ENCODE measurements at regions not wholly inside any gene's neighbourhood (a gene's known extent, or its start where the extent isn't known, plus 50 kb on each side); places are given as distances from the start of the nearest gene placed in this dataset.

DNA sequence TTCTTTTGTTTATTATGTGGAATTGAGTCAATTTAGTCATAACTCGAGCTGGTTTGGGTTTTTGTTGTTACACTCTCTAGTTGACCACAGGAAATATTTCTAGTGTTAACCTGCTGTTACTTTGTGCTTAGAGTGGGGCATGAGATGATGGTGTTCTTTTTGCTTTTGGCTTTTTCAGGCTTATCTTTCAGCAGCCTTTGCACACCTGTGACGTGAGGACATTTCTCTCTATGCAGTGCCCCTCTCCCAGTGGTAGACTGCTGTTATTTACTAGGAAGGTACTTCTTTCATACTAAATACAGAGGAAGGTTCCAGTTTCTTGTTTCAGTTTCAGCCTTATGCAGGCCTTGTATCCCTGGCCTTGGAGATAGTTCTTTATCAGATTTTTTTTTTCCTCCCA, 766.8 kb upstream of the MAN1A1 start:
- dilution Hi-C loops (cut with MboI; ENCODE audit: extremely low pct_ligation_motif_present, low sequenced_read_pairs) = no loop called here
- Histone ChIP-seq H2AFZ (ENCODE audit: control insufficient read depth, low read length) (no peak overlapping the region), H3K36me3 (ENCODE audit: control insufficient read depth in 2 of 2, extremely low read depth in 1 of 2, insufficient read depth in 2 of 2, low read length in 2 of 2) (no peaks in the 10 kb centered on the region), H3K9me3 (ENCODE audit: control insufficient read depth, low read depth, low read length) (no peaks in the 10 kb centered on the region), H3K79me2 (ENCODE audit: control insufficient read depth, insufficient read depth, low read length) (no peaks in the 10 kb centered on the region), H4K20me1 (ENCODE audit: control insufficient read depth, extremely low read depth, insufficient read depth, low read length) (no peaks in the 10 kb centered on the region), H3K9me1 (ENCODE audit: control insufficient read depth, extremely low read depth, insufficient read depth, low read length) (no peaks in the 10 kb centered on the region), H3K4me1 (ENCODE audit: control insufficient read depth, extremely low read depth, insufficient read depth, low read length) (no peaks in the 10 kb centered on the region), H3K27ac (ENCODE audit: control insufficient read depth, insufficient read depth, low read length) (no peak overlapping the region), H3K27me3 (ENCODE audit: control insufficient read depth, extremely low read depth, insufficient read depth, low read length) (no peaks in the 10 kb centered on the region), H3K4me2 (ENCODE audit: control insufficient read depth, extremely low read depth, insufficient read depth, low read depth, low read length) (no peak overlapping the region), H3K9ac (ENCODE audit: control insufficient read depth, extremely low read depth, insufficient read depth, low read length) (no peak overlapping the region), H3K4me3 (ENCODE audit: control insufficient read depth in 2 of 3, extremely low read depth in 1 of 3, insufficient read depth in 2 of 3, low read depth in 1 of 3, low read length in 3 of 3) (no peak overlapping the region)
- TF ChIP-seq, protein P1, sequence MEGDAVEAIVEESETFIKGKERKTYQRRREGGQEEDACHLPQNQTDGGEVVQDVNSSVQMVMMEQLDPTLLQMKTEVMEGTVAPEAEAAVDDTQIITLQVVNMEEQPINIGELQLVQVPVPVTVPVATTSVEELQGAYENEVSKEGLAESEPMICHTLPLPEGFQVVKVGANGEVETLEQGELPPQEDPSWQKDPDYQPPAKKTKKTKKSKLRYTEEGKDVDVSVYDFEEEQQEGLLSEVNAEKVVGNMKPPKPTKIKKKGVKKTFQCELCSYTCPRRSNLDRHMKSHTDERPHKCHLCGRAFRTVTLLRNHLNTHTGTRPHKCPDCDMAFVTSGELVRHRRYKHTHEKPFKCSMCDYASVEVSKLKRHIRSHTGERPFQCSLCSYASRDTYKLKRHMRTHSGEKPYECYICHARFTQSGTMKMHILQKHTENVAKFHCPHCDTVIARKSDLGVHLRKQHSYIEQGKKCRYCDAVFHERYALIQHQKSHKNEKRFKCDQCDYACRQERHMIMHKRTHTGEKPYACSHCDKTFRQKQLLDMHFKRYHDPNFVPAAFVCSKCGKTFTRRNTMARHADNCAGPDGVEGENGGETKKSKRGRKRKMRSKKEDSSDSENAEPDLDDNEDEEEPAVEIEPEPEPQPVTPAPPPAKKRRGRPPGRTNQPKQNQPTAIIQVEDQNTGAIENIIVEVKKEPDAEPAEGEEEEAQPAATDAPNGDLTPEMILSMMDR (optimal IDR thresholded peaks at IDR 0.05 in 1 of 3, IDR thresholded peaks at IDR 0.05 in 1 of 3, conservative IDR thresholded peaks at IDR 0.05 in 1 of 3; ENCODE audit: extremely low read depth in 1 of 3, insufficient read depth in 2 of 3, low read length in 3 of 3) = no peak
- no peak for TF ChIP-seq EZH2 (IDR thresholded peaks at IDR 0.05; ENCODE audit: low read length)
- DNase-seq (ENCODE audit: low read depth, low spot score) (no peak), FAIRE-seq (no peak)

DNA sequence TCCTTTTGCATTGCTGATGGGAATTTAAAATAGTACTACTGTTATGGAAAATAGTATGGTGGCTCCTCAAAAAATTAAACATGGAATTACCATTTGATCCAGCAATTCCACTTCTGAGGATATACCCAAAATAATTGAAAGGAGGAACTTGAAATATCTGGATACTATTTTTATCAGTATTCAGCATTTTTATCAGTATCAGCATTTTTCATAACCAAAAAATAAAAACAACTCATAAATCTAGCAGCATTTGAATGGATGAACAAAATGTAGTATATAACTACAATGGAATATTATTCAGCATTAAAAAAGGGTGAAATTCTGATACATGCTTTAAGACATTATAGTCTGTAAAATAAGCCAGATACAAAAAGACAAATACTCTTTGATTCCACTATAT, 763.4 kb upstream of the MAN1A1 start:
- Histone ChIP-seq H3K36me3 (ENCODE audit: control insufficient read depth in 2 of 2, extremely low read depth in 1 of 2, insufficient read depth in 2 of 2, low read length in 2 of 2) (no peaks in the 10 kb centered on the region), H3K27ac (ENCODE audit: control insufficient read depth, insufficient read depth, low read length) (no peak overlapping the region), H3K4me3 (ENCODE audit: control insufficient read depth in 2 of 3, extremely low read depth in 1 of 3, insufficient read depth in 2 of 3, low read depth in 1 of 3, low read length in 3 of 3) (no peak overlapping the region), H3K4me1 (ENCODE audit: control insufficient read depth, extremely low read depth, insufficient read depth, low read length) (no peaks in the 10 kb centered on the region), H2AFZ (ENCODE audit: control insufficient read depth, low read length) (no peak overlapping the region), H3K9me3 (ENCODE audit: control insufficient read depth, low read depth, low read length) (no peaks in the 10 kb centered on the region), H4K20me1 (ENCODE audit: control insufficient read depth, extremely low read depth, insufficient read depth, low read length) (no peaks in the 10 kb centered on the region), H3K79me2 (ENCODE audit: control insufficient read depth, insufficient read depth, low read length) (no peaks in the 10 kb centered on the region), H3K4me2 (ENCODE audit: control insufficient read depth, extremely low read depth, insufficient read depth, low read depth, low read length) (no peak overlapping the region), H3K27me3 (ENCODE audit: control insufficient read depth, extremely low read depth, insufficient read depth, low read length) (no peaks in the 10 kb centered on the region), H3K9me1 (ENCODE audit: control insufficient read depth, extremely low read depth, insufficient read depth, low read length) (no peaks in the 10 kb centered on the region), H3K9ac (ENCODE audit: control insufficient read depth, extremely low read depth, insufficient read depth, low read length) (no peak overlapping the region)
- dilution Hi-C loops (cut with MboI; ENCODE audit: extremely low pct_ligation_motif_present, low sequenced_read_pairs) = no loop called here
- FAIRE-seq (no peak), DNase-seq (ENCODE audit: low read depth, low spot score) (no peak)
- no peak for TF ChIP-seq EZH2 (IDR thresholded peaks at IDR 0.05; ENCODE audit: low read length)

DNA sequence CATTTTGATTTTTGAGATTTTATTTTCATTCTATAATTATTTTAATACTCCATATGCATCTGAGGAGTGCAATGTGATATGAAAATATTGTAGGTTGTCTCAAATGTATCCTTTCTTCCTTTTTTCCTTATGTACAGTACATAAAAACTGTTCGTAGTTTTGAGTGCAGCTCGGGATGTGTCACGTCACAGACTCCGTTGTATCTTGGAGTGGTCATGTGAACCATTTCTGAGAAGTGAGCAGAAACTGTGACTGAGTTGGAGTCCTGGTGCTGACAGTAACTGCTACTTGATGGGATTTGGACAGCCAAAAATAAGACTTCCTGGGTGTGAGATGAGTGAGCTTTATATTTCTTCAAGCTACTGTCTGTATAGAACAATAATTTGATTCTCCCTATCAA, 761.4 kb upstream of the MAN1A1 start:
- Histone ChIP-seq H3K9ac (ENCODE audit: control insufficient read depth, extremely low read depth, insufficient read depth, low read length) (no peak overlapping the region), H2AFZ (ENCODE audit: control insufficient read depth, low read length) (no peak overlapping the region), H3K4me3 (ENCODE audit: control insufficient read depth in 2 of 3, extremely low read depth in 1 of 3, insufficient read depth in 2 of 3, low read depth in 1 of 3, low read length in 3 of 3) (no peak overlapping the region), H3K9me1 (ENCODE audit: control insufficient read depth, extremely low read depth, insufficient read depth, low read length) (no peaks in the 10 kb centered on the region), H3K4me2 (ENCODE audit: control insufficient read depth, extremely low read depth, insufficient read depth, low read depth, low read length) (no peak overlapping the region), H3K79me2 (ENCODE audit: control insufficient read depth, insufficient read depth, low read length) (no peaks in the 10 kb centered on the region), H3K27me3 (ENCODE audit: control insufficient read depth, extremely low read depth, insufficient read depth, low read length) (no peaks in the 10 kb centered on the region), H4K20me1 (ENCODE audit: control insufficient read depth, extremely low read depth, insufficient read depth, low read length) (no peaks in the 10 kb centered on the region), H3K27ac (ENCODE audit: control insufficient read depth, insufficient read depth, low read length) (no peak overlapping the region), H3K4me1 (ENCODE audit: control insufficient read depth, extremely low read depth, insufficient read depth, low read length) (no peaks in the 10 kb centered on the region), H3K36me3 (ENCODE audit: control insufficient read depth in 2 of 2, extremely low read depth in 1 of 2, insufficient read depth in 2 of 2, low read length in 2 of 2) (no peaks in the 10 kb centered on the region), H3K9me3 (ENCODE audit: control insufficient read depth, low read depth, low read length) (no peaks in the 10 kb centered on the region)
- no peak for TF ChIP-seq EZH2 (IDR thresholded peaks at IDR 0.05; ENCODE audit: low read length)
- TF ChIP-seq, protein P1 (optimal IDR thresholded peaks at IDR 0.05 in 1 of 3, IDR thresholded peaks at IDR 0.05 in 1 of 3, conservative IDR thresholded peaks at IDR 0.05 in 1 of 3; ENCODE audit: extremely low read depth in 1 of 3, insufficient read depth in 2 of 3, low read length in 3 of 3) = no peak
- DNase-seq (ENCODE audit: low read depth, low spot score) = no peak
- no peak for FAIRE-seq
- dilution Hi-C loops (cut with MboI; ENCODE audit: extremely low pct_ligation_motif_present, low sequenced_read_pairs) = no loop called here

All from keratinocyte (primary cell).